Hepatocyte (in vitro differentiated cells): ENCODE measurements at regions not wholly inside any gene's neighbourhood (a gene's known extent, or its start where the extent isn't known, plus 50 kb on each side); places are given as distances from the start of the nearest gene placed in this dataset.

Experiments
- CTCF ChIP-seq: fragments of 200-600 bp; sonication (generic); IDR thresholded peaks from 2 replicates; pipeline ENCODE4 v1.5.1; 2016; ENCODE audit warnings: antibody characterized with exemption, mild to moderate bottlenecking; ENCODE audit not compliant: poor library complexity
- EZH2 ChIP-seq: fragments of 200-600 bp; sonication (generic); IDR thresholded peaks from 2 replicates; pipeline ENCODE4 v1.6.1; 2016; ENCODE audit warnings: antibody characterized with exemption, mild to moderate bottlenecking, borderline replicate concordance
- EZH2phosphoT487 ChIP-seq: fragments of 200-600 bp; sonication (generic); IDR thresholded peaks from one replicate; pipeline ENCODE4 v1.6.1; 2018; ENCODE audit warnings: antibody characterized with exemption, mild to moderate bottlenecking, low read depth, moderate library complexity; ENCODE audit not compliant: unreplicated experiment, severe bottlenecking

DNA sequence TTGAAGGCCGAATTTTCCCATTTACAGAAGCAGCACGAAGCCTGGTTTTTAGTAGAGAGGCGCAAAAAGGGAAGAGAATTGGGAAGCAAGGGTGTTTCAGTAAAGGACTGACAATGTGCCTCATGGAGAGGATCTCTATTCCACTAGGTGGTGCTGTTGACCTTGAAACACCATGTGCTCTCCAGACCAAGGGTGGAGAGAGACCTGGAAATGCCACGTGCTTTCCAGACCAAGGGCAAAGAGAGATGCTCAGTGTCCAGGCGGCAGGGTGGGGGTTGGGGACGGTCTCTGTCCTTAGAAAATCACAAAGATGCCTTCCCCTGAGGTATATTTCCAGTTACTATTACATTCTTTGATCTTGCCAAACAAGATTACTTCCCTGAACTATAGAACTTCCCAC is 425.3 kb downstream of the CSNK1G3 start:
- TF ChIP-seq CTCF (peak; percentile 29), EZH2 (no peak), EZH2phosphoT487 (no peak)
